Gastroesophageal sphincter (tissue), 3 donors: ENCODE measurements at regions not wholly inside any gene's neighbourhood (a gene's known extent, or its start where the extent isn't known, plus 50 kb on each side); places are given as distances from the start of the nearest gene placed in this dataset.

ENCODE experiments used
- EP300 ChIP-seq: sonication (generic); formaldehyde crosslinking; IDR thresholded peaks from one replicate; pipeline ENCODE4 v1.6.1; 2017; ENCODE audit warnings: antibody characterized with exemption, mild to moderate bottlenecking
- POLR2A ChIP-seq, 2 donors: fragments of 450-650 bp; IDR thresholded peaks; one replicate each; pipeline ENCODE4 v1.6.1; 2017; ENCODE audit warnings: antibody characterized with exemption in 2 of 2, mild to moderate bottlenecking in 2 of 2, moderate library complexity in 1 of 2
- POLR2AphosphoS5 ChIP-seq: sonication (generic); formaldehyde crosslinking; IDR thresholded peaks from one replicate; pipeline ENCODE4 v1.6.1; 2017; ENCODE audit warnings: antibody characterized with exemption
- TF ChIP-seq, protein P1 (sequence below), 4 experiments: fragments of 200-600 bp in 2 of 4; fragments of 450-650 bp in 2 of 4; sonication (generic) in 1 of 4; IDR thresholded peaks; one replicate each; pipeline ENCODE4 v1.5.1; 2017 to 2019; ENCODE audit warnings: antibody characterized with exemption in 4 of 4, mild to moderate bottlenecking in 2 of 4, moderate library complexity in 2 of 4

GRCh38 chr9:85430659-85431338 lies 311.0 kb downstream of the AGTPBP1 start:
- TF ChIP-seq, protein P1, sequence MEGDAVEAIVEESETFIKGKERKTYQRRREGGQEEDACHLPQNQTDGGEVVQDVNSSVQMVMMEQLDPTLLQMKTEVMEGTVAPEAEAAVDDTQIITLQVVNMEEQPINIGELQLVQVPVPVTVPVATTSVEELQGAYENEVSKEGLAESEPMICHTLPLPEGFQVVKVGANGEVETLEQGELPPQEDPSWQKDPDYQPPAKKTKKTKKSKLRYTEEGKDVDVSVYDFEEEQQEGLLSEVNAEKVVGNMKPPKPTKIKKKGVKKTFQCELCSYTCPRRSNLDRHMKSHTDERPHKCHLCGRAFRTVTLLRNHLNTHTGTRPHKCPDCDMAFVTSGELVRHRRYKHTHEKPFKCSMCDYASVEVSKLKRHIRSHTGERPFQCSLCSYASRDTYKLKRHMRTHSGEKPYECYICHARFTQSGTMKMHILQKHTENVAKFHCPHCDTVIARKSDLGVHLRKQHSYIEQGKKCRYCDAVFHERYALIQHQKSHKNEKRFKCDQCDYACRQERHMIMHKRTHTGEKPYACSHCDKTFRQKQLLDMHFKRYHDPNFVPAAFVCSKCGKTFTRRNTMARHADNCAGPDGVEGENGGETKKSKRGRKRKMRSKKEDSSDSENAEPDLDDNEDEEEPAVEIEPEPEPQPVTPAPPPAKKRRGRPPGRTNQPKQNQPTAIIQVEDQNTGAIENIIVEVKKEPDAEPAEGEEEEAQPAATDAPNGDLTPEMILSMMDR (IDR thresholded peaks at IDR 0.05) = no peak
- no peak for TF ChIP-seq POLR2AphosphoS5
- TF ChIP-seq POLR2A (IDR thresholded peaks at IDR 0.05) = no peak
- TF ChIP-seq EP300 = no peak
